CD14-positive monocyte (primary cell): ENCODE measurements at regions not wholly inside any gene's neighbourhood (a gene's known extent, or its start where the extent isn't known, plus 50 kb on each side); places are given as distances from the start of the nearest gene placed in this dataset.

ENCODE experiments used
- DNase-seq, 3 donors: peaks; one replicate each; pipeline ENCODE4 v3.0.0-alpha.2; 2011 to 2022
- H2AFZ ChIP-seq: 2 replicates; pipeline ENCODE4 v1.6.0; 2012; ENCODE audit warnings: mild to moderate bottlenecking, low read depth, low read length, inconsistent platforms; ENCODE audit not compliant: insufficient read depth, poor library complexity, severe bottlenecking
- H3K27ac ChIP-seq, 2 donors: 1 replicate in 1 of 2; 2 replicates in 1 of 2; pipeline ENCODE4 v1.5.1; 2012 to 2013; ENCODE audit warnings: low read length in 2 of 2, control low read depth in 1 of 2, inconsistent platforms in 1 of 2, low read depth in 1 of 2, mild to moderate bottlenecking in 1 of 2
- H3K27me3 ChIP-seq, 2 donors: one replicate each; pipeline versions ENCODE4 v1.6.0 to v1.6.1; 2011 to 2013; ENCODE audit warnings: low read length in 2 of 2; ENCODE audit not compliant: control insufficient read depth in 2 of 2, insufficient read depth in 2 of 2
- H3K36me3 ChIP-seq, 2 donors: replicated peaks in 1 of 2; 1 replicate in 1 of 2; 2 replicates in 1 of 2; pipeline versions ENCODE4 v1.5.1 to v1.6.1; 2012 to 2013; ENCODE audit warnings: low read length in 2 of 2, control low read depth in 1 of 2, inconsistent platforms in 1 of 2, mild to moderate bottlenecking in 1 of 2; ENCODE audit not compliant: insufficient read depth in 2 of 2, control insufficient read depth in 1 of 2
- H3K4me1 ChIP-seq, 2 donors: 1 replicate in 1 of 2; 2 replicates in 1 of 2; pipeline versions ENCODE4 v1.5.1 to v1.6.1; 2012 to 2013; ENCODE audit warnings: low read length in 2 of 2, control low read depth in 1 of 2, inconsistent platforms in 1 of 2, mild to moderate bottlenecking in 1 of 2, moderate library complexity in 1 of 2; ENCODE audit not compliant: insufficient read depth in 2 of 2, control insufficient read depth in 1 of 2
- H3K4me2 ChIP-seq: replicated peaks from 2 replicates; pipeline ENCODE3; 2012; ENCODE audit warnings: low read length, moderate library complexity, mild to moderate bottlenecking; ENCODE audit not compliant: poor library complexity, severe bottlenecking; ENCODE audit errors: extremely low read depth
- H3K4me3 ChIP-seq, 3 experiments: fragments of 200-600 bp in 1 of 3; sonication (generic) in 1 of 3; replicated peaks in 1 of 3; 1 replicate in 2 of 3; 2 replicates in 1 of 3; pipeline ENCODE4 v1.5.1; 2011 to 2013; ENCODE audit warnings: low read length in 3 of 3, mild to moderate bottlenecking in 3 of 3, control low read depth in 2 of 3, low read depth in 2 of 3, inconsistent platforms in 1 of 3, moderate library complexity in 1 of 3
- H3K79me2 ChIP-seq: 2 replicates; pipeline ENCODE4 v1.6.0; 2012; ENCODE audit warnings: mild to moderate bottlenecking, control low read depth, inconsistent platforms, low read length, moderate library complexity; ENCODE audit not compliant: insufficient read depth
- H3K9ac ChIP-seq: 2 replicates; pipeline ENCODE4 v1.6.0; 2017; ENCODE audit warnings: low read length, mild to moderate bottlenecking; ENCODE audit not compliant: insufficient read depth, poor library complexity, severe bottlenecking
- H3K9me3 ChIP-seq, 2 donors: replicated peaks in 1 of 2; 1 replicate in 1 of 2; 2 replicates in 1 of 2; pipeline versions ENCODE4 v1.5.1 to v1.6.1; 2012 to 2013; ENCODE audit warnings: low read length in 2 of 2, control low read depth in 1 of 2; ENCODE audit not compliant: control insufficient read depth in 1 of 2, insufficient read depth in 1 of 2
- H4K20me1 ChIP-seq: 2 replicates; pipeline ENCODE4 v1.6.0; 2012; ENCODE audit warnings: mild to moderate bottlenecking, low read length, control low read depth, moderate library complexity; ENCODE audit not compliant: insufficient read depth
- H3K27ac Mint-ChIP-seq, 7 donors: one replicate each; pipeline ENCODE4 v1.8.0; 2020; ENCODE audit warnings: mild to moderate bottlenecking in 7 of 7, mixed read lengths in 7 of 7, moderate library complexity in 6 of 7, inconsistent platforms in 2 of 7
- H3K27me3 Mint-ChIP-seq, 3 donors: one replicate each; pipeline ENCODE4 v1.8.0; 2021 to 2022; ENCODE audit warnings: low read depth in 3 of 3, mild to moderate bottlenecking in 3 of 3, mixed read lengths in 3 of 3, moderate library complexity in 3 of 3, inconsistent platforms in 1 of 3
- H3K36me3 Mint-ChIP-seq, 2 donors: one replicate each; pipeline ENCODE4 v1.8.0; 2020; ENCODE audit warnings: mixed read lengths in 2 of 2, inconsistent platforms in 1 of 2, mild to moderate bottlenecking in 1 of 2
- H3K4me1 Mint-ChIP-seq: one replicate; pipeline ENCODE4 v1.8.0; 2020; ENCODE audit warnings: mild to moderate bottlenecking, mixed read lengths
- H3K4me3 Mint-ChIP-seq, 2 donors: one replicate each; pipeline ENCODE4 v1.8.0; 2020; ENCODE audit warnings: mild to moderate bottlenecking in 2 of 2, mixed read lengths in 2 of 2, moderate library complexity in 1 of 2
- H3K9me3 Mint-ChIP-seq, 7 donors: one replicate each; pipeline ENCODE4 v1.8.0; 2020 to 2022; ENCODE audit warnings: mixed read lengths in 7 of 7, mild to moderate bottlenecking in 6 of 7, moderate library complexity in 6 of 7, inconsistent platforms in 2 of 7
- WGBS: methylation state at CpG from one replicate; pipeline ENCODE4 v1.1.5; 2013; ENCODE audit warnings: missing lambda C conversion rate; ENCODE audit not compliant: insufficient coverage; 5-methylcytosine and 5-hydroxymethylcytosine counted together
- intact Hi-C, 2 donors: fragments of 100-400 bp; cut with micrococcal nuclease; formaldehyde crosslinking; loops; one replicate each; pipeline versions ENCODE4 v1.15.0 to v1.15.1; 2023
- TF ChIP-seq, protein P1 (sequence below): fragments of 200-600 bp; IDR thresholded peaks from one replicate; pipeline ENCODE4 v1.8.0; 2022; ENCODE audit warnings: antibody characterized with exemption, mild to moderate bottlenecking

DNA sequence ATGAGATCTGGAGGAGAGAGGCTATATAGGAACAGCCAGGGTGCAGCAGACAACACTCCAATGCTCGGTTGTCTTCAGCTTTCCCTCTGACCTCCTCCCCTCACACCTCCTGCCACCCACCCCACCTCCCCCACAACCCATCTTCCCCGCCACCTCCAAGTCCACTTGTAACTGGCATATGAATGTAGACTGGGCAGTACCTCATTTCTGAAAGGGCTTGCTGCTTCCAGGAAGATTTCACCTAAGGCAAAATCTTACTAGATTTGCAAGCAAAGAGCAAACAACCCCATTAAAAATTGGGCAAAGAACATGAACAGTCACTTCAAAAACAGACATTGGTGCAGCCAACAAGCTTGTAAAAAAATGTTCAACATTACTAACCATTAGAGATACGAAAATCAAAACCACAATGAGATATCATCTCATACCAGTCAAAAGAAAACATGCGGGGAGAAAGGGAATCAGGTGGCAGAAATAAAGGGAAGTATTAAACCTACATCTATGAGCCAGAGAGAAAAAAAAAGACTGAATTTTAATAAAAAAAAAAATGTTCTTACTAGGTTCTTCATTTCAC, 164.6 kb upstream of the C1GALT1 start:
- DNase-seq: no peak
- H3K9ac ChIP-seq: no peak overlapping the region
- no peaks in the 10 kb centered on the region for H3K9me3 ChIP-seq
- Mint-ChIP-seq H3K36me3 (no peaks in the 10 kb centered on the region), H3K27ac (no peak overlapping the region), H3K4me3 (no peak overlapping the region), H3K4me1 (no peaks in the 10 kb centered on the region), H3K27me3 (peaks cover 0 to 1% (median under 1%) of the 10 kb centered on the region in 3 donors), H3K9me3 (peaks cover 0 to 7% (median 2%) of the 10 kb centered on the region in 7 donors)
- no peaks in the 10 kb centered on the region for H3K36me3 ChIP-seq
- no peaks in the 10 kb centered on the region for H3K79me2 ChIP-seq
- H3K27me3 ChIP-seq: no peaks in the 10 kb centered on the region
- TF ChIP-seq, protein P1, sequence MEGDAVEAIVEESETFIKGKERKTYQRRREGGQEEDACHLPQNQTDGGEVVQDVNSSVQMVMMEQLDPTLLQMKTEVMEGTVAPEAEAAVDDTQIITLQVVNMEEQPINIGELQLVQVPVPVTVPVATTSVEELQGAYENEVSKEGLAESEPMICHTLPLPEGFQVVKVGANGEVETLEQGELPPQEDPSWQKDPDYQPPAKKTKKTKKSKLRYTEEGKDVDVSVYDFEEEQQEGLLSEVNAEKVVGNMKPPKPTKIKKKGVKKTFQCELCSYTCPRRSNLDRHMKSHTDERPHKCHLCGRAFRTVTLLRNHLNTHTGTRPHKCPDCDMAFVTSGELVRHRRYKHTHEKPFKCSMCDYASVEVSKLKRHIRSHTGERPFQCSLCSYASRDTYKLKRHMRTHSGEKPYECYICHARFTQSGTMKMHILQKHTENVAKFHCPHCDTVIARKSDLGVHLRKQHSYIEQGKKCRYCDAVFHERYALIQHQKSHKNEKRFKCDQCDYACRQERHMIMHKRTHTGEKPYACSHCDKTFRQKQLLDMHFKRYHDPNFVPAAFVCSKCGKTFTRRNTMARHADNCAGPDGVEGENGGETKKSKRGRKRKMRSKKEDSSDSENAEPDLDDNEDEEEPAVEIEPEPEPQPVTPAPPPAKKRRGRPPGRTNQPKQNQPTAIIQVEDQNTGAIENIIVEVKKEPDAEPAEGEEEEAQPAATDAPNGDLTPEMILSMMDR: no peak
- no CpG with 5 or more reads among the region's 4 CpGs for WGBS
- H4K20me1 ChIP-seq: no peaks in the 10 kb centered on the region
- no peak overlapping the region for H3K4me2 ChIP-seq
- no peak overlapping the region for H3K4me3 ChIP-seq
- H3K4me1 ChIP-seq: no peaks in the 10 kb centered on the region
- intact Hi-C loops: no loop called here
- no peak overlapping the region for H2AFZ ChIP-seq
- no peak overlapping the region for H3K27ac ChIP-seq

DNA sequence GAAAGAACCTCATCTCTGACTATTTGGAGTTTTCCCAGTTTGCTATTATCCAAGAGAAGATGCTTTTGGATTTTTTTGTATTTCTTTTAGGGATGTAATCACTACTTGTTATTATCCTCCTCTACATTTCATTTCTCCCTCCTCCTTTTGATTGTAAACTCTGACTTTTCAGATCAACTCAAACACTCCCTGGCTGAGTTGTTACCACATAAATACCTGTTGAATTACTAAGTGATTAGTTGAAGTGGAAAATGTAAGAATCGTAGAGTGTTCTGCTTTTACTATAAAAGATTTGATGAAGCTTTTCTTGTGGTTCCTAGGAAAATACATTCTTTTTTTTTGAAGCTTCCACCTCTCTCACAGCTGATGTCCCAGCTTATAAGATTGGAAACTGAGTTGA, 164.1 kb upstream of the C1GALT1 start:
- Histone ChIP-seq H3K27me3 (no peaks in the 10 kb centered on the region), H3K4me3 (no peak overlapping the region), H3K79me2 (no peaks in the 10 kb centered on the region), H3K4me2 (no peak overlapping the region), H3K9ac (no peak overlapping the region), H3K9me3 (no peaks in the 10 kb centered on the region), H2AFZ (no peak overlapping the region), H4K20me1 (no peaks in the 10 kb centered on the region), H3K27ac (no peak overlapping the region), H3K36me3 (no peaks in the 10 kb centered on the region), H3K4me1 (no peaks in the 10 kb centered on the region)
- no peaks in the 10 kb centered on the region for H3K4me1 Mint-ChIP-seq
- DNase-seq: no peak
- H3K27me3 Mint-ChIP-seq: peaks cover 0 to 1% (median 1%) of the 10 kb centered on the region in 3 donors
- intact Hi-C loops: no loop called here
- no peaks in the 10 kb centered on the region for H3K36me3 Mint-ChIP-seq
- no peak overlapping the region for H3K4me3 Mint-ChIP-seq
- no peak overlapping the region for H3K27ac Mint-ChIP-seq
- TF ChIP-seq, protein P1: no peak
- WGBS: no CpG with 5 or more reads among the region's 1 CpG
- H3K9me3 Mint-ChIP-seq: peaks cover 0 to 7% (median 2%) of the 10 kb centered on the region in 7 donors
